ENCODE measurements at regions not wholly inside any gene's neighbourhood (a gene's known extent, or its start where the extent isn't known, plus 50 kb on each side); places are given as distances from the start of the nearest gene placed in this dataset.

DNA sequence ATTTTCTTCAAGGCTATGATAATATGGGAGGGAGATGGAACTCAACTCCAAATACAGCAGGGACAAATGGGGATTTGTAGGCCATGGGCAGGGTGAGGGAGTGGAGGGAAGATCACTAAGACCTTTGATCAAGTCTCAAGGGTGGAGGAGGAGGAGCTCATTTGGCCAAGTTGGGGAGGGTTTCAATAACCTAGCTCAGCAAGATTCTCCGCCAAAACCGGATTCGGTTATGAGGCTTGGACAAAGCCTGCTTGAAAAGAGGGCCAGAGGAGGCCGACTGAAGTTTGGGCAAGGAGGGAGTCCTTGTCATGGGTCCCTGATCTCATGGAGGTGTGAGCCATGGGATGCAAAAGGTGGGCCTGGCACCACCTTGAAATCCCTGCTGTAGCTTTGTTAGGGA lies 68.8 kb downstream of the TSN start:
- Histone ChIP-seq H3K4me1 (replicated peaks; ENCODE audit: insufficient read depth) (no peaks in the 10 kb centered on the region), H2AFZ (no peak overlapping the region), H3K9me3 (ENCODE audit: insufficient read depth, low read depth) (no peaks in the 10 kb centered on the region), H3K27ac (no peak overlapping the region), H3K9me2 (ENCODE audit: insufficient read depth) (no peaks in the 10 kb centered on the region), H3F3A (ENCODE audit: insufficient read depth, low read depth) (no peaks in the 10 kb centered on the region), H3K4me3 (no peak overlapping the region), H4K20me1 (ENCODE audit: insufficient read depth) (no peaks in the 10 kb centered on the region; the same call in 1 of the 2 replicates), H3K27me3 (ENCODE audit: insufficient read depth, low read depth) (peaks cover 90% of the 10 kb centered on the region), H3K36me3 (ENCODE audit: low read depth) (no peaks in the 10 kb centered on the region), H3K79me2 (ENCODE audit: low read depth) (no peaks in the 10 kb centered on the region), H3K4me2 (no peak overlapping the region)
- no peak for TF ChIP-seq EZH2 (IDR thresholded peaks at IDR 0.05; ENCODE audit: low read depth)
- TF ChIP-seq, protein P1, sequence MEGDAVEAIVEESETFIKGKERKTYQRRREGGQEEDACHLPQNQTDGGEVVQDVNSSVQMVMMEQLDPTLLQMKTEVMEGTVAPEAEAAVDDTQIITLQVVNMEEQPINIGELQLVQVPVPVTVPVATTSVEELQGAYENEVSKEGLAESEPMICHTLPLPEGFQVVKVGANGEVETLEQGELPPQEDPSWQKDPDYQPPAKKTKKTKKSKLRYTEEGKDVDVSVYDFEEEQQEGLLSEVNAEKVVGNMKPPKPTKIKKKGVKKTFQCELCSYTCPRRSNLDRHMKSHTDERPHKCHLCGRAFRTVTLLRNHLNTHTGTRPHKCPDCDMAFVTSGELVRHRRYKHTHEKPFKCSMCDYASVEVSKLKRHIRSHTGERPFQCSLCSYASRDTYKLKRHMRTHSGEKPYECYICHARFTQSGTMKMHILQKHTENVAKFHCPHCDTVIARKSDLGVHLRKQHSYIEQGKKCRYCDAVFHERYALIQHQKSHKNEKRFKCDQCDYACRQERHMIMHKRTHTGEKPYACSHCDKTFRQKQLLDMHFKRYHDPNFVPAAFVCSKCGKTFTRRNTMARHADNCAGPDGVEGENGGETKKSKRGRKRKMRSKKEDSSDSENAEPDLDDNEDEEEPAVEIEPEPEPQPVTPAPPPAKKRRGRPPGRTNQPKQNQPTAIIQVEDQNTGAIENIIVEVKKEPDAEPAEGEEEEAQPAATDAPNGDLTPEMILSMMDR (conservative IDR thresholded peaks at IDR 0.05): no peak
- no peak for DNase-seq
- BruUV-seq (replicated peaks): no TSS peak
- POLR2A ChIA-PET (ENCODE audit: unreplicated experiment): no interaction called here
- CTCF ChIA-PET: no interaction called here
- intact Hi-C loops (cut with micrococcal nuclease; ENCODE audit: unreplicated experiment): no loop called here

DNA sequence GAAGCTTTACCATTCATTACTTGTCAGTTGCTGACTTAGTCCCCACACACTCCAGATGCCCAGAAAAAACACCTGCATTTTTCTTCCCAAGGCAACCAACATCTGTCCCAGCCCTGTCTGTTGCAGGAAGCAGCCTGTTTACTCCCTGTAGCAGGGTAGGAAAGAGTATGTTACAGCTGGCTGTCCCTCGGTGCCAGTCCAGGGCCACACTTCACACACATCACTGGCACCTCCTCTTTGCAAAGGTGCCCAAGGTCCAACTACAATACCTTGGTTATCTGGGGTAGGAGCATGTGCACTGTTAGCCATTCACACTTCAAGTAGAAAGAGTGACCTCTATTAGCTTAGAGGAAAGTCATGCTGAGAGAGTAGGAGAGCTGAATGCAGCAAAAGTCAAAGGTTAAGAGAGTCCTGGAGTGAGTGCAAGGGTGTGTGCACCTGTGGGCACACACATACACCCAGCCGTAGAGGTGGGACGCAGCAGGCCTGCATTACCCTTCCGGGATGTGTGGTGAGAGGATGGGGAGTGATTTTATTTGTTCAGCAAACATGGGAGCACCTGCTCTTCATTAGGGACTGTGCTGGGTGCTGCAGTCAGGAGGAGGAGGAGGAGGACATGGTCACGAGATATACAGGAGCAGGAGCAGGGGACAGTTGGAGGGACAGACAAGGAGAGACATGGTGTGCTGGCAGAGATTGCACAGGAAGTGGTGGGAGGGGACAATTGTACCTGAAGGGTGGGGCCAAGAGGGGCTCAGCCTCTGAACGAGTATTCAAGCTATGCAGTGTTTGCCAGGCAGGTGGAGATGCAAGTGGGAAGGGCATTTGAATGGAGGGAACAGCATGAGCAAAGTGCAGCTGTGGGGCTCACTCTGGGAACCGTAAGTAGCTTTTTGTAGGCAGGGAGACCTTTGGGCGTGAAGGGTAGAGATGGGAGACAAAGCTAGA lies 69.8 kb downstream of the TSN start:
- H3K9me2 ChIP-seq (ENCODE audit: insufficient read depth): no peaks in the 10 kb centered on the region
- TF ChIP-seq EZH2 (IDR thresholded peaks at IDR 0.05; ENCODE audit: low read depth): no peak
- TF ChIP-seq, protein P1 (conservative IDR thresholded peaks at IDR 0.05): no peak
- no peak overlapping the region for H3K27ac ChIP-seq
- H3K79me2 ChIP-seq (ENCODE audit: low read depth): no peaks in the 10 kb centered on the region
- no peaks in the 10 kb centered on the region; the same call in 1 of the 2 replicates for H4K20me1 ChIP-seq (ENCODE audit: insufficient read depth)
- no TSS peak for BruUV-seq (replicated peaks)
- intact Hi-C loops (cut with micrococcal nuclease; ENCODE audit: unreplicated experiment): no loop called here
- no peaks in the 10 kb centered on the region for H3K4me1 ChIP-seq (replicated peaks; ENCODE audit: insufficient read depth)
- H3F3A ChIP-seq (ENCODE audit: insufficient read depth, low read depth): no peaks in the 10 kb centered on the region
- H3K36me3 ChIP-seq (ENCODE audit: low read depth): no peaks in the 10 kb centered on the region
- H3K4me3 ChIP-seq: no peak overlapping the region
- peaks cover 89% of the 10 kb centered on the region for H3K27me3 ChIP-seq (ENCODE audit: insufficient read depth, low read depth)
- no peak overlapping the region for H3K4me2 ChIP-seq
- no peaks in the 10 kb centered on the region for H3K9me3 ChIP-seq (ENCODE audit: insufficient read depth, low read depth)
- DNase-seq: no peak
- H2AFZ ChIP-seq: no peak overlapping the region; the same call in 1 of the 2 replicates
- POLR2A ChIA-PET (ENCODE audit: unreplicated experiment): no interaction called here
- CTCF ChIA-PET: no interaction called here

DNA sequence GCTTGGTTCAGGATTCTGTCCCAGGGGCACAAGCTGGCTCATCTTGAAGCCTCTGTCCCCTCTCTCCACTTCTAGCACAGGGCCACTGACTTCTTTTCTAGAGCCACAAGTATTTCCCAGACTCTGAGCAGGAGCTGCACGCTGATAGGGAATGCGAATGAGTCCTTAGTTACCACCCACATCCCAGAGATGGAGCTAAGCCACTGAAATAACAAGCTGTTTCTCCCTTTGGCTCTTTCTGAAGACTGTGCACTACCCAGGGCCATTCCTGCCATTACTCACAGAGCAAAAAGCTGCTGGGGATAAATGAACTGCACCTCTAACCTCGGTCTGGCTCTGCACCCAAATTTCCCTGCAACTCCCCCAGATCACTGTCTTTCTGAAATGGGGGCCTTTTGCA lies 70.6 kb downstream of the TSN start:
- Histone ChIP-seq H3K27me3 (ENCODE audit: insufficient read depth, low read depth) (peaks cover 89% of the 10 kb centered on the region), H3K36me3 (ENCODE audit: low read depth) (no peaks in the 10 kb centered on the region), H3K9me3 (ENCODE audit: insufficient read depth, low read depth) (no peaks in the 10 kb centered on the region), H3K4me1 (replicated peaks; ENCODE audit: insufficient read depth) (no peaks in the 10 kb centered on the region), H2AFZ (no peak overlapping the region; the same call in 1 of the 2 replicates), H3K79me2 (ENCODE audit: low read depth) (no peaks in the 10 kb centered on the region), H4K20me1 (ENCODE audit: insufficient read depth) (no peaks in the 10 kb centered on the region; the same call in 1 of the 2 replicates), H3K4me3 (no peak overlapping the region), H3K27ac (no peak overlapping the region), H3F3A (ENCODE audit: insufficient read depth, low read depth) (no peaks in the 10 kb centered on the region), H3K9me2 (ENCODE audit: insufficient read depth) (no peaks in the 10 kb centered on the region), H3K4me2 (no peak overlapping the region)
- ChIA-PET CTCF (no interaction called here), POLR2A (ENCODE audit: unreplicated experiment) (no interaction called here)
- TF ChIP-seq, protein P1 (conservative IDR thresholded peaks at IDR 0.05): no peak
- BruUV-seq (replicated peaks): no TSS peak
- intact Hi-C loops (cut with micrococcal nuclease; ENCODE audit: unreplicated experiment): no loop called here
- DNase-seq: no peak

Measured in PC-9 (cell line).